GM19452 (cell line): ENCODE measurements at regions not wholly inside any gene's neighbourhood (a gene's known extent, or its start where the extent isn't known, plus 50 kb on each side); places are given as distances from the start of the nearest gene placed in this dataset.

Experiments
- ATAC-seq: cut with Tn5 transposase; IDR thresholded peaks from one replicate; pipeline ENCODE4 v1.9.1; 2021; ENCODE audit not compliant: unreplicated experiment

DNA sequence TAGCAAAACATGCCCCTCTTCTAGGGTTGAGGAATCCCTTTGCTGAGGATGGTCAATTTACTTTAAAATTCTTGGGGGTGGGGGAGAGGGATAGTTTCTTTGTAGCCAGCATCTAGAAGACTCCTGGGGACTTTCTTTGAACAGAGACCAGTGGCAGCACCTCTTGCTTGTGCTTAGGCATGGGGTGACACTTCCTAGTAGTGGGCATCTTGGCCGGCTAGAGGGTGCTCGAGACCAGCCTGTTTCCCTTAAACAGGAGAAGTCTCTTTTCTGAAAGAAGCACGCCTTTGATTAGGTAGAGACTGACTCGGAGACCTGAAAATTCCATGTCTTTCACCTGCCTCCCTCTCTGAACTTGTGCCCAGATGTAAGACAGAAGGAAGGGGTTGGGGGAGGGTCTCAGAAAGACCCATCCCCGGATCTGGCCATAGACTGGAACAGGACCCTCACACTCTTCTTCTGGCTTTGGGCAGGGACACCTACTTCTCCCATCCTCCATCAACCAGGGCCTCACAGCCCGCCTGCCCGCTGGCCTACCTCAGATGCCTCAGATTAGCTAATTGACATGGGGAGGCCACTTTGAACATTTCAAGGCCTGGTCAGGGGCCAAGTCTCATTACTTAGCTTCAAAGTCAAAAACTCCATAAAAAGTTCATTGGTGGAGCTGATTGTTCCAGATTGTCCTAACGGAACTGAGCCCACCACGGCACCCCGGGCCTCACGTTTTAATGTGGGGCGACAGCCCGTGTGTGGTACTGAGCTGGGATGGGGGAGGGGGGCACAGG is 172.2 kb downstream of the CDC5L start:
- ATAC-seq: no peak

DNA sequence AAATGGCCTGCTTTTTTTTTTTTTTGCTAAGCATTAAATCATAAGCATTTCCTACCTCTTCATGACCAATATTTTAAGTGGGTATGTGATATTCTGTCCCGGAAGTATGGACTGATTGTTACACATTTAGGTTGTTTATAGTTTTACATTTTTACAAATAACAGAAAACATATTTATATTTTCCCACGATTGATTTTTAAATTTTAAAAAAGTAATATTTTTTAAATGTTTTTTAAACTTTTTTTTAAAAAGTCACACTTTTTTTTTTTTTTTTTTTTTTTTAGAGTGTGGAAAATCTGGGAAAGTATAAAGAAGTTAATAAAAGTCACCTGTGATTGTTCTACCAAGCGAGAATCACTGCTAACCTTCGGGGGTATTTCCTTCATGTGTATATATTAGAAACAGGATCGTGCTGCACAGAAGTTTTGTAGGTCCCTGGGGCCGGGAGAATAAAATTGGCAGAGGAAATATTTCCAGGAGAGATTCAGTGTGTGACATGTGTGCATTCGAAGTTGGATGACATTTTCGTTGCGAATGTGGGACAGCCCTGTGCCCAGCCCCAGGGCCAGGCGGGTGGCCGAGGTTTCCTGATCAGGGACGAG is 173.1 kb downstream of the CDC5L start:
- ATAC-seq: no peak

- no peak for ATAC-seq
These were observed 173.6 kb downstream of the CDC5L start for GRCh38 chr6:44561060-44561623.

DNA sequence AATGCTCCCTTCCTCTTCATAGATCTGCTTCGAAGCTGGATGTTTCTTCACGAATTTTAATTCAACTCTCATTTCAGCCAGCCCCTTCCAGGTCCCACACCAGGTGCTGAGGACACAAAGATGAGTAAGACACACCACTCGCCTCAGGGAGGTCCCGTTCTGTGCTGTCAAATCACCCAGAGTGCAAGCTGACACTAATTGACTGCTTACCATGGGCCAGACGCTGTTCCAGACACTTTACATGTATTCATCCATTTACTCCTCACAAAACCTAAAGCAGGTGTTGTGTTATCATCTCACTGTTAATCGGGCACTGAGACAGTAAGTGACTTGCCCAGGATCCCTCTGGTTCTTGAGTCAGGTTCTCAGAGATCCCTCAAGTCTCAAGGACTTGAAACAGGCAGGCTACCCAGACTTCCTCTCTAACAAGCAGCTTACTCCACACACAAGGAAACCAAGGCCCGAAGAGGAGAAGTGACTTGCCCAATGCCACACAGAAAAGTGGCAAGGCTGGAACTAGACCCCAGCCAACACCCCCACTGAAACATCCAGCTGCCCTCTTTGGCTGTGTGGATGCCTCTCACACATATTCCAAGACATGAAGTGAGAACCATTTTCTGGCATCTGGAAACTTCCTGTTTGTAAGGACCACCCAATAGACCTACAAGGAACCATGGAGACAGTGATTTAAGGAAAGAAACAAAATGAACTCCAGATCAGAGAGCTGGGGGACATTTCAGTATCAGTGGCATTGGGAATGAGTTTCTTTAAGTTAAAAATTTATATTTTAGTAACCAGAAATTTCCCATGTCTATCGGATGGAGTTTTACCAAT is 174.5 kb downstream of the CDC5L start:
- ATAC-seq: no peak

- ATAC-seq: no peak
These were observed 175.9 kb downstream of the CDC5L start for GRCh38 chr6:44563397-44563796.

DNA sequence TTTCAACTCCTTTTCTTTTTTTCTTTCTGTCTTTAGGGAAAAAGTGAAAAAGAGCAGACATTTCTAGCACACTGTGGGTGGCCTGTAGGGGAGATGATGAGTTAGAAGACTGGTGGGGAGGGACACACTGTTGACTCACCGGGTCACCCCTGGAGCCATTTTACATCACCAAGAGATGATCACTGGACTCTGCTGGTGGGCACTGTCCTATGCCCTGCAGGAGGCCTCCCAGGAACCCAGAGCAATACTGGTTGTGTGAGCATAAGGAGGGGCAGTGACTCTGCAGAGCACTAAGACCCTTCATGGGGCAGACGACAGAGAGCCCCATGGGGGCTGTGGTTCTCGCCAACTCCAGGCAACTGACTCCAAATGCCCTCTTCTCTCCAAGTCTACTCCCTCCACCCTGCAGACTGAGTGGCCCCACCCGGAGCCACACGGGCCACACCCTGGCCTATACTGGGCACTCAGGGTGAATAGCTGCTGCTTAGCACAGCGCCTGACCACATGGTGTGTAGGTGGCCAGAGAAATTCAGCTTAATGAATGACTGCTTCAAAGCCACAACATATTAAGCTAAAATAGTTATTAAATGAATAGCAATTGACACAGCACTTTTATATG is 177.5 kb downstream of the CDC5L start:
- no peak for ATAC-seq

DNA sequence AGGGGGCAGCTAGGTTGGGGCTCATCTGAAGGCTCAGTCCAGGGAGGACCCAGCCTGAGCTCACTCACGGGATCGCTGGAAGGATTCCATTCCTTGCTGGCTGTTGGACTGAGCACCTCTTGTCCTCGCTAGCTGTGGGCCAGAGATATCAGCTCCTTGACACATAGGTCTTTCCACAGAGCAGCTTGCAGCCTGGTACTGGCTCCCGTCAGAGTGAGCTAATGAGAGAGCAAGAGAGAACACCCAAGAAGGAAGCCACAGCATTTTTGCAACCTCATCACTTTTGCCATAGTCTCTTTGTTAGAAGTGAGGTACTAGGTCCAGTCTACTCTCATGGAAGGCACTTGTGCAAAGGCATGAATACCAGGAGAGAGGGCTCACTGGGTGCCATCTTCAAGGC is 179.9 kb downstream of the CDC5L start:
- no peak for ATAC-seq

DNA sequence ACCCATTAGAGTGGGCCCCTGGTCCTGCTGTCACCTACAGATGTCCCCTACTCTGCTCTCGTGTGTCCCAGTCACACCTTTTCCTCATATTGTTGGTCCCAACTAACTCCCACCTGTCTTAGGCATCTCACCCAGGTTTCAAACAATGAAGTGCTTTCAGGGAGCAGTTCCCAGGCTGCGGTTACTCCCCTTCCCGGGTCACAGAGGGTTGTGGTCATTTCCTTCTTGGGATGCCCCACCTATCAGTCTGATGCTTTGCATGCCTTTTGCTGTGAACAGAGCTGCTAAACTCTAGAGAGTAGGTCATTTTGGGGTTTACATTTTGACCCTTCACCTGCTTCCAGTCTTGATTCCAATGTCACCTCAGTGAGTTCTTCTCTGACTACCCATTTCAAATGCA is 181.6 kb downstream of the CDC5L start:
- no peak for ATAC-seq

DNA sequence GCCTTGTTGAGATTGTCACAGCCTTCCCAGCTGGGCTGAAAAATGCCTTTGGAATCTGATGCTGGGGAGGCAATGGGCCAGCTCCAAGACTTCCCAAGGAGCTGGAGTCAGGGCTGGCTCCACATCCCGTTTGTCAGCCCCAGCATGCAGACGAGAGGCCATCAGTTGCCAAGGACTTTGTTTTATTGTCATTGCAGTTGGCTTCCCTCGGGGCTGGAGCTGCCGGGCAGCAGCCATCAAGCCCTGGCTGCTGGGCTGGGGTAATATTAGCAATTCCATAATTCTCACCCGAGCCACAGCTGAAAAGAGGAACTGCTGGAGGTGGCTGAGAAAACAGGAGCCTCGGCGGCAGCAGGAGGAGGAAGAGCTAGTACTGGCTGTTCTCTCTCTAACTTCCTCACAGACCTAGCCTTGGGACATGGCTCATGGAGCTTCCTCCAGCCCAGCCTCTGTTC is 182.5 kb downstream of the CDC5L start:
- no peak for ATAC-seq

GRCh38 chr6:44571510-44571909 is 184.0 kb downstream of the CDC5L start:
- no peak for ATAC-seq

GRCh38 chr6:44572346-44572745 is 184.8 kb downstream of the CDC5L start:
- no peak for ATAC-seq

DNA sequence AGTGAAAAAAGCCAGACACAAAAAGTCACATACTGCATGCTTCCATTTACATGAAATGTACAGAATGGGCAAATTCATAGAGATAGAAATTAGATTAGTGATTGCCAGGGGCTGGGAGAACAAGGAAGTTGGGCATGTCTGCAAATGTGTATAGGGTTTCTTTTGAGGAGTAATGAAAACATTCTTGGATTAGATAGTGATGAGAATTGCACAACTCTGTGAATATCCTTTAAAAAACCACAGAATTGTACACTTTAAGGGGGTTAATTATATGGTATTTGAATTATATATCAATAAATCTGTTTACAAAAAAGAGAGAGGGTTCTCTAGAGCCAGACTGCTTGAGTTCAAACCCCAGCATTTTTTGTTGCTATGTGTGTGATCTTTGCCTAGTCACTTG is 188.1 kb downstream of the CDC5L start:
- ATAC-seq: no peak

GRCh38 chr6:44576132-44576631 is 188.7 kb downstream of the CDC5L start:
- ATAC-seq: no peak

- ATAC-seq: no peak
These were observed 193.4 kb downstream of the CDC5L start for GRCh38 chr6:44580901-44581300.

- ATAC-seq: no peak
These were observed 195.4 kb downstream of the CDC5L start for GRCh38 chr6:44582930-44583329.

DNA sequence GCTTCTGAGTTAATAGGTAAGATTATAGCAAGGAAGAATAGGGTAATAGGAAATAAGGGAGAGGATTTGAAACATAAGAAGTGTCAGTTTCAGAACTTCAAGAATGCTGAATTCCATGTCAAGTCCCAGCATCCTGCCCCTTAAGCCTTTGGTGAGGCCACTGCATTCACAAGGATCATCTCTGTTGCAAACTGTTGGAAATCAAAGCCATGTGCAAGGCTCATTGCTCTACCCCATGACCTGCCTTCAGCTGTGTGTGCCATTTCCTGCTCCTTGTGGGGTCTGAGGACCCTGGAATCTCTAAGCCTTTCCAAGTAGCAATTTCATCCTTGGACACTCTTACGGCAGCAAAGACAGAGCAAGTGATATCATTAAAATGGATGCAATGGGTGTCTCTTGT is 203.0 kb downstream of the CDC5L start:
- ATAC-seq: no peak

- ATAC-seq: no peak
These were observed 206.0 kb downstream of the CDC5L start for GRCh38 chr6:44593539-44593944.

- ATAC-seq: no peak
These were observed 207.0 kb downstream of the CDC5L start for GRCh38 chr6:44594481-44594880.

- ATAC-seq: no peak
These were observed 211.2 kb downstream of the CDC5L start for GRCh38 chr6:44598679-44599078.

DNA sequence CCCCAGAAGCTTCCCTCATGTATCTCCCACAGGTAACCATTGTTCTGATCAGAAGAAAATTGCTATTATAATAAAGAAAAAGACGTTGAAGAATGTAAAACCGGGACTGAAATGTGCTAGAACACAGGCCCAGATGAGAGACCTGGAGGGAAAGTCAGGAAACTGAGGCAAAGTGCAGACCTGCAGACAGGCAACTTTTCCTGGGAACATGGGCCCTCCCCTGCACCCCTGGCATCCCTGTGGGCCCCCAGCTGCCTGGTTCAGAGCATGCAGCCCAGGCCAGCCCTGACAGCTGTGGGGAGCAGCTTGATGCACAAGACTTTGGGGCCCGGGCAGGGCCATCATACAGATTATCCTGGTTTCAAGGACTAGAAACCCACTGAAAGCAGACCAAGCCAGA is 212.2 kb downstream of the CDC5L start:
- no peak for ATAC-seq
